RWPE1 (cell line): ENCODE measurements at regions not wholly inside any gene's neighbourhood (a gene's known extent, or its start where the extent isn't known, plus 50 kb on each side); places are given as distances from the start of the nearest gene placed in this dataset.

Experiments
- CTCF ChIA-PET: fragments of 350-600 bp; sonication (Branson Sonifier 250); formaldehyde crosslinking; extraction: SDS; loops from one replicate; lab custom pipeline; 2021; lab: Yijun Ruan, JAX
- POLR2A ChIA-PET: fragments of 400-600 bp; formaldehyde crosslinking; extraction: SDS; loops from one replicate; lab custom pipeline; 2020; ENCODE audit warnings: antibody characterized with exemption; ENCODE audit not compliant: low non-redundant PET; lab: Yijun Ruan, JAX
- DNase-seq: peaks from one replicate; pipeline ENCODE4 v3.0.0; 2012; ENCODE audit warnings: low spot score
- H3K27ac ChIP-seq: fragments of 450-650 bp; 2 replicates; pipeline ENCODE4 v1.5.1; 2017
- CTCF ChIP-seq: fragments of 450-650 bp; conservative IDR thresholded peaks from 2 replicates; pipeline ENCODE4 v1.5.1; 2017; ENCODE audit warnings: low read depth, mild to moderate bottlenecking

DNA sequence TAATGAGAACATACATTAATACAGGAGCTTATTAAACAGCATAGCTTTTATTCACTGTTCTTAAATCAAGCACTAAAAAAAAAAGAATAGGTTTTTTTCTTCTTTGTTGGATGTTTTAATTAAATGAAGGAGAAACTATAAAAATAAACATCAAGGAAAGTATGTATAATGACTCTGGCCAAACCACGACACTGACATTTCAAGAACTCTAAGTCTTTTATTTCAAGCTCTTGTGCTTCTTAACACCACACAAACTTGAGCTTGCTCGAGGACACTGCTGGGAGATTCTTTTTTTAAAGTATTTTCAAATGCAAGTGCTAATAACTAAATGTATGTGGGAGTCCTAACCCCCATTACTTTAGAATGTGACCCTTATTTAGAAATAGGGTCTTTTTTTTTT, 204.9 kb upstream of the PPARGC1A start:
- POLR2A ChIA-PET: no interaction called here

GRCh38 chr4:24093446-24093845, 203.6 kb upstream of the PPARGC1A start:
- H3K27ac ChIP-seq: no peak overlapping the region
- no peak for TF ChIP-seq CTCF
- POLR2A ChIA-PET: no interaction called here
- no peak for DNase-seq
- CTCF ChIA-PET: no interaction called here

More for the DNA sequence above, 204.9 kb upstream of the PPARGC1A start:
- TF ChIP-seq CTCF: no peak
- CTCF ChIA-PET: no interaction called here
- no peak overlapping the region for H3K27ac ChIP-seq
- DNase-seq: no peak

- POLR2A ChIA-PET: no interaction called here
- CTCF ChIA-PET: interaction anchor here (1.3 kb wide), 1 partner anchor 10 kb away, joined by 4 read pairs; no protein-coding TSS in a partner anchor
- no peak for TF ChIP-seq CTCF
- no peak overlapping the region for H3K27ac ChIP-seq
- DNase-seq: no peak
Observed at GRCh38 chr4:24091639-24092233, 201.9 kb upstream of the PPARGC1A start.

GRCh38 chr4:24089851-24090534, 200.1 kb upstream of the PPARGC1A start:
- CTCF ChIA-PET: no interaction called here
- POLR2A ChIA-PET: no interaction called here
- no peak for DNase-seq
- no peak overlapping the region for H3K27ac ChIP-seq
- no peak for TF ChIP-seq CTCF

GRCh38 chr4:24080871-24081270, 191.0 kb upstream of the PPARGC1A start:
- ChIA-PET CTCF (interaction anchor here (1.1 kb wide), 1 partner anchor 10 kb away, joined by 4 read pairs; no protein-coding TSS in a partner anchor), POLR2A (no interaction called here)
- H3K27ac ChIP-seq: no peak overlapping the region
- DNase-seq: no peak
- TF ChIP-seq CTCF: no peak

DNA sequence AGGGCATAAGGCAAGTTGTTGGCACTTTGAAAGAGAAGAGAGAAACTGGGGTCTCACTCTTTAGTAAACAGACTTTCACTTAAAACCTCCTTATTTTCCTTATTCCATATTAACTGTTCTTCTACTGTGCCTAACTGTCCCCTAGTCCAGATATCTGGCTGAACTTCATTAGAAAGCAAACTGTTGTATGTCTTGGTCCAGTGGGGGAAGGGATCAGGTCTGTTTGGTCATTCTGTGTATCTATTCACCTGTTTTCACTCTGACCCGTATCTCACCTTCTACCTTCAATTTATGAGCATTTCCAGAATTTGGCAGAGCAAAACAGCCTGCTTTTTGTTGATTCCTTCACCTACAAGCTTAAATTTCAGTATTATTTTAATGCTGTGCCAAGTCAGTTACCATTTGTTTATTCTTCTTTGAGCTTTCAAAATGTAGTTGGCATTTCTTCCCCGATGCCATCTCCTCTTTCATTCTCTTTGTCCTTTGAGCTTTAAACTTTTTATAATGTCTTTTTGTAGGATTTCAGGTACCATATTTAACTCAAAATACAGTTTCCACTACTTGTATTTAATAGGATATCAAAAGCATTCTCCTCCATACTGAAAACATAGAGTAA, 188.6 kb upstream of the PPARGC1A start:
- CTCF ChIA-PET: no interaction called here
- no peak overlapping the region for H3K27ac ChIP-seq
- TF ChIP-seq CTCF: no peak
- POLR2A ChIA-PET: no interaction called here
- no peak for DNase-seq
